ENCODE measurements at regions not wholly inside any gene's neighbourhood (a gene's known extent, or its start where the extent isn't known, plus 50 kb on each side); places are given as distances from the start of the nearest gene placed in this dataset.
"Not testable (repeated sequence)": the region's sequence is repeated elsewhere in the genome, so short reads cannot be mapped to it uniquely, and the experiment has no call there.

DNA sequence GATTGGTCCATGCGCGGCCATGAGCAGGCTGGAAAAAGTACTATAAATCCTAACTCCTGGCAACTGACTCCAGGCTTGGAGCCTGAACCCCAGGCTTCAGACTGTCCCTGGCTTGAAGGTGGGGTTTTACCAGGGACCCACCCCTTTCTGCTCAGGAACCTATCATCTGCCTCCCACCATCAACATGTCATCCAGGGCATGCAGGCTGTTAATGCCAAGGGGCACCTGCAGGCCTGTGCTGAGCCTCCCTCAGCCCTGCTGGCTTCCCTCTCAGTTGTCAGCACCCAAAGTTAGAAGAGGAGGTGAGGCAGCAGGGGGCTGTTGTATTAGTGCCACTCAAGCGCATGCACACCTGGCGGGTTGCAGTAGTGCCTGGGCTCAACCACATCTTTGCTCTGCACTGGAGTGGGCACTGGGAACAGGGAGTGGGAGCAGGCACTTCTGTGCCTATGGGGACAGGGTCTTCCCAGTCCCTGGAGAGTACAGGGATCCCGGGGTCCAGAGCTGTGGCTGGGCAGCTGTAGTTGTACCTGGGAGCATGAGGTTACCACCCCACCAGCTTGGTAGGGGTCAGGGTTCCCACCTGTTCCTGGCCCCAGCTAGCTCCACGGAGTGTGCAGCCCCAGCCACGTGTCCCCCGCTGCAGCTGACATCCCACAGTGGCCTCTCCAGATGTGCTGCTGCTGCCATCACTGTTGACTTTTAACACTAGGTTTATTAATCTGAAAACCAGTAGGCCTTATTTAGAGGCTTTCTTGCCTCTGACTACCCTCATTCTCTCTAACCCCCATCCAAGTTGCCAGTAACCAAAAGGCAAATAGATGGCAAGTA is 306.2 kb upstream of the RIOK2 start:
- DNase-seq, result no peak

DNA sequence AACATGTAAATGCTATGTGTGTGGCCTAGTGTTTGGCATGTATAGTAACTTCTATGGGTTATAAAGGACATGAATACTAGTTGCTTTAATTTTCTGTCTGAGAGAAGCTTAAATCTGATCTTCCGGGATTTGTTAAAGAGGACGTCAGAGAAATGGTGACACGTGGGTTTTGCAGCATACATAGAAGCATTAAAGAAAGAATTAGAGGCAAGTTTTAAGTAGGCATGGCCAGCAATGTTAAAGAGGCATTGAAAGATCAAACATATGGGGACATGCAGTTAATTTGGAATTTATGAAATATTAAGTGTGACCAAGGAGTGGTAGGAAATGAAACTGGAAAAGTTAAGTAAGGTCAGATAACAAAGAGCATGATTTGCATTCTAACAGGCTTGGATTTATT is 311.4 kb upstream of the RIOK2 start:
- DNase-seq, result no peak

DNA sequence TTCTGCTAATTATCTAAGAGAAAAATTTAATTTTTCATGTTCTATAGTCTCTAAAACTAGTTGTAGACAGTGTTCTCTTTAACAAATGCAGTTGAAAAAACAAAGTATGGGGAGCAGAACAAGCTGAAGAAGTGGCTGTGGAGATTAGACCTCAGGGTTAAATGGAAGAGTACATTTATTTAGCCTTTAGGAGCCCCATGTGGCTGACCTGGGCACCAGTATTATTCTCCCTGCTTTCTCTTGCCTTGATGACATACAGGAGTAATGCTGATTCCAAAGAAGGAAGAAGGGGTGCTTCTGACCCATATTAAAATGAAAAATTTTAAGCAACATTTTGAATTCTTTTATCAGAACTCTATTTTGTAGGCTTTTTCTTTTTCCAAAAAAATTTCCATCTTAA is 312.3 kb upstream of the RIOK2 start:
- no peak for DNase-seq

DNA sequence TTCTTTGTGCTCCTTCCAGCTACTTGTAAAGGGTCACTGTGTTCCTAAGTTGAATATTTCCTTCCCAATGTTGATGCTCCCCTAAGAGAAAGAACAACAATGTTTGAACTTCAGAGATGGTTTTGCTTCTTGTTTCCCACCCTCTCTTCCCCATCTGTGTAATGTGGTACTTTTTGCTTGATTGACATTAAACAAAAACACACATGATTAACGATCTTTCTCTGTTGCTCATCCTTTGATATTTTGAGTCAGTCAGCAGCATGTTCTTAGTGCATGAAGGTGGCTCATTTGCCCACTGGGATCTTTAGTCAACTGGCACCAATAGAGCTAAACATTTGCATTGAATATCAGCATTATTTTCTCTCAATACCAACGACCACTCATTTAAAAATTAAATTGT is 313.0 kb upstream of the RIOK2 start:
- no peak for DNase-seq

DNA sequence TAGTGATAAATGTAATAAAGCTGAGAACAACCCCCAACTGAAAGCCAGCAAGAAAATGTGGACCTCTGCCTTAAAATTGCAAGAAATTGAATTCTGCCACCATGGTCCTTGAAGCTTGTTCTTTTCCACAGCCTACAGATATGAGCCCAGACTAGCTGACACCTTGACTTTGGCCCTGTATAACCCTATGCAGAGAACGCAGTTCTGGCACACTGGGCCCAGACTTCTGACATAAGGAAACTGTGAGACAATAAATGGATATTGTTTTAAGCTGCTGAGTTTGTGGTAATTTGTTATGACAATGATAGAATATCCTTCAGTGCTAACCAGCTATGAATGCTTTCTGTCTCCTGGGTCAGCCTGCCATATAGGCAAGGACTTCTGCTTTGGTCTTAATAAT is 315.6 kb upstream of the RIOK2 start:
- DNase-seq, result no peak

DNA sequence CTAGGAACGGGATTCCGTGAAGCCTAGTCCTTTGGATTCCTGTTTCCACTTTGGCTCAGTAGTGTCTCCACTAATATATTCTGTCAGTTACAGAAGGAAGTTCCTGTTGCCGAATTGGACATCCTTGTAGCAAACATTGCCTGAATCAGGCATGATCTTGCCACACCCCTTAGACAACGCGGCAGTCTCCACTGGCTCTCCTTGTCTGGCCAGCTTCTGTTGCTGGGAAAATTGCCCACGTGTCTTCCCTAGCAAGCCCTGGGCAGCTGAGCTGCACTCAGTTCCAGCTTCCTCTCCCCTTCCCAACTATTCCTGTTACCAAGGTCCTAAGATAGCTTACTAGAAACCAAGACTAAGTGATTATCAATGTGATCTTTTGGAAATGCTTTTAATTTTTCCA is 316.6 kb upstream of the RIOK2 start:
- DNase-seq, result no peak

DNA sequence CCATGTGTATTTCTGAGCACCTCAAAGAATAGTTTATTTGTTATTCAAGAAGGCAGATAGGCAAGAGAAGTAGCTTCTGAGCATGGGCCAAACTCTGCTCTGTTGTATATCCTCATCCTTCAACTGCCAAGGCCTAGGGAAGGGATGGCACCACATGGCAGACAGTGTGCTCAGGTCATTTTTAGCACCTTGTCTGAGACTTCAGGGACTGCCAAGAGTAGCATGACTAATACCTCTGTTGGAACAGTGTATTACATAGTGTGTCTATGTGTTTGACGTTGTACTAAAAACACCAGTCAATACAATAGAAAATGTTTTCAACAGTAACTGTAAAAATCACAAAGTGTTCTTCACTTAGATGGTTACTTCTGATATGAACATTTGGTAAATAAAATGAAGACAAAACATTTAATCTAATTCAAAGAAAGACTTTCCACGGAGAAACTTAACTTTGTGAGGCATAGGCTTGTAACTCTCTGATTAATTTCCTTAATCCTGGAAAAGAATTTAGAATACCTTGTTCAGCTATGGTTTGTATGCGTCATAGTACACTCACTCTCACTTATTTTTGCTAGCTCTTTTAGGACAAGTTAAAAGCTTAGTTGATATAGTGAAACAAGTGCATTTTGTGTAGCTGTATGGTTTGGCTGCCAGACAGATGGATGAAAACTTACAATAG is 318.4 kb upstream of the RIOK2 start:
- no peak for DNase-seq

GRCh38 chr5:97501965-97502305 is 318.9 kb upstream of the RIOK2 start:
- DNase-seq, result no peak

DNA sequence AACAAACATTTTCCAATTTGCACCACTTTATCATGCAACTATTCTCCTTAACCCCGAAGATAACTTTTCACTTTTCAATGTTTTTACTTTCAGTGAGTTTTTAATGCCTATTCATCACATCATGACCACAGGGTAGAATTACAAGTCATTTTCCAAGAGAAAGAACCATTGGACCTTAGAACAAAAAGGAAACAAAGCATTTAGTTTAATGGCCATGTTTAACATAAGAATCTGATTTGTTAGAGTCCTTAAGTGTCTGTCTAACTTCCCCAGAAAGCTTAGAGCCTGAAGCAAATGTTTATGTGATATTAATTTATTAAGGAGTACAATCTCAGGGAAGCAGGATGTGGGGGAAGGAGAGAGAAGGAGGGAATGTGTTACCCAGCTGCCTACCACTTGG is 325.8 kb upstream of the RIOK2 start:
- DNase-seq, result no peak

- not testable (repeated sequence) for DNase-seq
These were observed 336.5 kb upstream of the RIOK2 start for GRCh38 chr5:97519565-97519964.

- not testable (repeated sequence) for DNase-seq
These were observed 340.3 kb upstream of the RIOK2 start for GRCh38 chr5:97523336-97523735.

- no peak for DNase-seq
These were observed 342.7 kb upstream of the RIOK2 start for GRCh38 chr5:97525780-97526179.

- peak; percentile 50 for DNase-seq
These were observed 345.9 kb upstream of the RIOK2 start for GRCh38 chr5:97528941-97529340.

DNA sequence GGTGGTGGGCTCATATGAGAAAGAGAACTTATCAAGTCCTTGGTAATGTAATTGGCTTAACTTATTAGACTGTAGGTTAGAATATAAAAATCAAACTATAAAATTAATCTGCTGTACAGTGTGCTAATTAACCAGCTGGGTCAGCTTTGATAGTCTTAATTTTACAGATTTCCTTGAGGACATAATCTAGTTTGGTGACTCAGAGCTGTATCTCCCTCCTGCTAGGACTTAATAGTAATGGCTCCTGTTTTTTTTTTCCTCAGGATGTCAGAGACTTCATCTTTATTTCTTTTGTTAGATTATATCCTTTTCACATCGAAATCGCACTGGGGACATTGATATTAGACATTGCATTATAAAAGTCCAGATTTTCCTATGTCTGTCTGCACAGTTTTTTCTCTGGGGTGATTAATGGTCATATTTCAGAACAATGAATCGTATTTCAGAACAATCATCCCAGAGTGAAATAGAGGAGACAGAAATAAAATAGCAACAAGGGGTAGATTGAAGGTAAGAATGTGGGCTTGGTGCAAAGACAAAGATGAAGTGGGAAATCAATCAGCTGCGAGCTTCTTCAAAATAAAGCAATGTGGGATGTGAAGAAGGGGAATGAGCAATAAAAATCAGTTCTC is 346.4 kb upstream of the RIOK2 start:
- DNase-seq, result no peak

- no peak for DNase-seq
These were observed 348.5 kb upstream of the RIOK2 start for GRCh38 chr5:97531549-97531948.

- no peak for DNase-seq
These were observed 351.1 kb upstream of the RIOK2 start for GRCh38 chr5:97534166-97534565.

DNA sequence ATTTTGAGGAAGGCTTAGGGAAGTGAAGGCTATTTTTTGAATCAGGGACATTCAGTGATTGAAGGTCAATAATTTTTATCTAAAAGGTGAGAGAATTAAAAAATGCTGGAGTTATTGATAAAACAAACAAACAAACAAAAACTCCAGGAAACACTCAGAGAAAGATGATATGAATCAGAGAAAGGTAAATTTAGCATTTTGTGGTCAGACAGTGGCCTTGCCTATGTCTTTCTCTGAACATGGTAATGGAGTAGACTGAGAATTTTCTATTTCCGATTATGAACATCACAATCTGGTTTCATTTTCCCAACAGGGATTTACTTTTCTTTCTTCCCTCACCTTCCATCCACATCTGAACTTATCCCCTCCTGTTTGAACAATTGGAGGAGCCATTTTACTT is 353.6 kb upstream of the RIOK2 start:
- no peak for DNase-seq

DNA sequence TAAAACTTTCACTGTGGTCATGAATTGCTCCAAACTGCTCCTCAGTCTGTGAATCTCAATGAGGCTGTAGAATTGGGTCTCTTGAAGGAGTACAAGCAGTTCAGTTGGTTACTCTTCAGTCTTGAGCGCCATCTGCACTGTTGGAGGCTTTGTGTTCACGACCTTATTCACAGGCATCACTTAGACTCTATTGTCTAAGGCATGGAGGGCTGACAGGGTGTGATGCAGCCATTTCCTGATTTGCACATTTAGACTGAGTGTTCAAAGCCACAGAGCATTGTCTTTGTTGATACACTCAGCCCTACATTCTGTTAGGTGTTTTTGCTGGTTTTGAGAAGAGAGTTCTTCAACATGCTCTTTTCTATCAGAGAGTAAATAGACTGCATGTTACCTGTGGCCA is 355.9 kb upstream of the RIOK2 start:
- no peak for DNase-seq

DNA sequence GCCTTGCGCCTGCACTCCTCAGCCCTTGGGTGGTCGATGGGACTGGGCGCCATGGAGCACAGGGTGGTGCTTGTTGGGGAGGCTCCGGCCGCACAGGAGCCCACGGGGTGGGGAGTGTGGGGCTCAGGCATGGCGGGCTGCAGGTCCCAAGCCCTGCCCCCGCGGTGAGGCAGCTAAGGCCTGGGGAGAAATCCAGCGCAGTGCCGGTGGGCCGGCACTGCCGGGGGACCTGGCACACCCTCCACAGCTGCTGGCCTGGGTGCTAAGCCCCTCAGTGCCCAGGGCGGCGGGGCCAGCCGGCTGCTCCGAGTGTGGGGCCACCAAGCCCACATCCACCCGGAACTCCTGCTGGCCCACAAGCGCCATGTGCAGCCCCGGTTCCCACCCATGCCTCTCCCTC is 358.8 kb upstream of the RIOK2 start:
- DNase-seq, result no peak

GRCh38 chr5:97542469-97542868 is 359.4 kb upstream of the RIOK2 start:
- no peak for DNase-seq

DNA sequence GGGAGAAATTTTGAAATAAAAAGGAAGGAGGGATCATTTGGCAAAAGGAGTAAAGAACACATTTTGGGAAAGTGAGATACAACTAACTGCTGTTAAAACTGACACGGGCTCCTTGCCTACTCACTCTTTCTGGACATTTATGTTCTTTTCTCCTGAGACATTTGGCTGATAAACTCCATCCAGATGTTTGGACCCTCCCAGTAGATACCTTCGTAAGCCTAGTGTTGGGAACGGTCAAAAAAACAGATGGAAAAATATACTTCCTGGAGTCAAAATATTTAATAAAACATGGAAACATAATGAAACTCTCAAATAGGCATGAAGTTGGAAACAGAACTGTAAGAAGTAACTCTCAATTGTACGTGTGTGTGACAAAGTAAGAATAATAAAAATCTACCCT is 360.1 kb upstream of the RIOK2 start:
- no peak for DNase-seq

DNA sequence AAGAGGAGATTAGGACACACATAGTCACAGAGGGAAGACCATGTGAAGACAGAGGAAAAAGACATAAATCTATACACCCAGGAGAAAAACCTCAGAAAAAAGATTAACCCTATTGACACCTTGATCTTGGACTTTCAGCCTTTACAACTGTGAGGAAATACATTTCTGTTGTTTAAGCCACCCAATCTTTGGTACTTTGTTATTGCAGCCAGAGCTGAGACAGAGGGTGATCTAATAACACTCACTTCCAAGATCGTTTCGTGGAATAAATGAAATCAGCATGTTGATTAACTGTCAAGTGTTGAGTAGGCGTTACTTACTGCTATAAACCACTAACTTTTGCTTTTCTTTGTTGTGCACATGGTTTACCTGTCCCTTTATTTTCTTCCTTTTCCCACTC is 361.2 kb upstream of the RIOK2 start:
- no peak for DNase-seq

- DNase-seq, result no peak
These were observed 361.6 kb upstream of the RIOK2 start for GRCh38 chr5:97544678-97545077.

GRCh38 chr5:97545446-97545845 is 362.4 kb upstream of the RIOK2 start:
- DNase-seq, result no peak

Data from NCI-H2171 treated with DMSO at 0.1 percent for 48 hours (cell line).